PC-9 (cell line): ENCODE measurements at regions not wholly inside any gene's neighbourhood (a gene's known extent, or its start where the extent isn't known, plus 50 kb on each side); places are given as distances from the start of the nearest gene placed in this dataset.

Source experiments
- BruUV-seq: library from RNA; stranded (reverse); fragments of 400-500 nt; replicated peaks from 2 replicates; lab custom pipeline; 2021; lab: Mats Ljungman, UMichigan
- CTCF ChIA-PET: fragments of 300-600 bp; sonication (Branson Sonifier 250); formaldehyde crosslinking; loops from one replicate; lab custom pipeline; 2022; ENCODE audit warnings: antibody characterized with exemption; lab: Charles Lee
- POLR2A ChIA-PET: fragments of 300-600 bp; sonication (Branson Sonifier 250); formaldehyde crosslinking; loops from one replicate; lab custom pipeline; 2022; ENCODE audit warnings: antibody characterized with exemption; ENCODE audit not compliant: unreplicated experiment; lab: Charles Lee
- DNase-seq, 2 experiments: peaks; one replicate each; pipeline versions ENCODE4 v3.0.0 to v3.0.0-alpha.2; 2015 to 2022; ENCODE audit warnings: mixed read lengths in 1 of 2
- H2AFZ ChIP-seq: fragments of 200-600 bp; sonication (generic); 2 replicates; pipeline ENCODE4 v1.8.1; 2017; ENCODE audit warnings: antibody characterized with exemption
- H3F3A ChIP-seq: fragments of 200-600 bp; sonication (generic); 2 replicates; pipeline ENCODE4 v1.8.1; 2017; ENCODE audit warnings: antibody characterized with exemption, mild to moderate bottlenecking, low read depth; ENCODE audit not compliant: insufficient read depth
- H3K27ac ChIP-seq: fragments of 200-600 bp; sonication (generic); 2 replicates; pipeline ENCODE4 v1.6.1; 2016; ENCODE audit warnings: mixed run types
- H3K27me3 ChIP-seq: fragments of 200-600 bp; sonication (generic); 2 replicates; pipeline ENCODE4 v1.6.1; 2016; ENCODE audit warnings: low read depth, mixed run types; ENCODE audit not compliant: insufficient read depth
- H3K36me3 ChIP-seq: fragments of 200-600 bp; sonication (generic); 2 replicates; pipeline ENCODE4 v1.6.1; 2016; ENCODE audit warnings: low read depth, mixed run types
- H3K4me1 ChIP-seq: fragments of 200-600 bp; sonication (generic); replicated peaks from 2 replicates; pipeline ENCODE4 v1.6.1; 2016; ENCODE audit warnings: mixed run types; ENCODE audit not compliant: insufficient read depth
- H3K4me2 ChIP-seq: fragments of 200-600 bp; sonication (generic); 2 replicates; pipeline ENCODE4 v1.6.1; 2017; ENCODE audit warnings: mixed run types
- H3K4me3 ChIP-seq: fragments of 200-600 bp; sonication (generic); 2 replicates; pipeline ENCODE4 v1.6.1; 2016; ENCODE audit warnings: mixed run types
- H3K79me2 ChIP-seq: fragments of 200-600 bp; sonication (generic); 2 replicates; pipeline ENCODE4 v1.6.1; 2017; ENCODE audit warnings: low read depth, mixed run types
- H3K9me2 ChIP-seq: fragments of 200-600 bp; sonication (generic); 2 replicates; pipeline ENCODE4 v1.8.1; 2017; ENCODE audit warnings: mild to moderate bottlenecking; ENCODE audit not compliant: insufficient read depth
- H3K9me3 ChIP-seq: fragments of 200-600 bp; sonication (generic); 2 replicates; pipeline ENCODE4 v1.8.1; 2016; ENCODE audit warnings: low read depth; ENCODE audit not compliant: insufficient read depth
- H4K20me1 ChIP-seq: fragments of 200-600 bp; sonication (generic); 2 replicates; pipeline ENCODE4 v1.8.1; 2017; ENCODE audit not compliant: insufficient read depth
- EZH2 ChIP-seq: fragments of 200-600 bp; sonication (generic); IDR thresholded peaks from 2 replicates; pipeline ENCODE4 v1.8.0; 2017; ENCODE audit warnings: antibody characterized with exemption, low read depth
- intact Hi-C: fragments of 100-400 bp; cut with micrococcal nuclease; formaldehyde crosslinking; loops from one replicate; pipeline ENCODE4 v1.10.0; 2022; ENCODE audit not compliant: unreplicated experiment
- TF ChIP-seq, protein P1 (sequence below): fragments of 200-600 bp; sonication (generic); conservative IDR thresholded peaks from 2 replicates; pipeline ENCODE4 v1.6.1; 2017; ENCODE audit warnings: mixed run types, antibody characterized with exemption, mild to moderate bottlenecking, moderate library complexity

DNA sequence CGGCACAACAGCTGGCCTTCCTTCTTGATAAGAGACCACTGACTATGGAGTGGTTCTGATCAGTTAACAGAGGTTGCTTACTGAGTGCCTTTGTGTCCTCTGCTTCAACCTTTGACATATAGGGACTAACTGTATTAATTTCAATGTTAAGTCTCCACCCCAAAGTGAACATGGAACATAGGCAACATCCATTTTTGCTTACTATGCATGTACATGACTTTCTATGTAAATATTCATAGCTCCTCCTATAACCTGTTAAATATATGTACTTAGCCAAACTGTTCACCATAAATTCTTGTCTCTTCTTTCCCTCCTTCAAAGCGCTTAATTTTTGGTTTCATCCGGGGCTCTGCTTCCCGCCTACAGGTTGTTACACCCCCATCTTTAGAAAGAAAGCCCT lies 334.8 kb downstream of the EPM2A start:
- no TSS peak for BruUV-seq
- no peaks in the 10 kb centered on the region for H3K36me3 ChIP-seq
- H3K27me3 ChIP-seq, result no peaks in the 10 kb centered on the region
- no peak overlapping the region for H3K4me2 ChIP-seq
- DNase-seq, result no peak
- no peak overlapping the region for H3K4me3 ChIP-seq
- H3K9me3 ChIP-seq, result no peaks in the 10 kb centered on the region
- H4K20me1 ChIP-seq, result no peaks in the 10 kb centered on the region
- no peaks in the 10 kb centered on the region for H3F3A ChIP-seq
- TF ChIP-seq, protein P1, sequence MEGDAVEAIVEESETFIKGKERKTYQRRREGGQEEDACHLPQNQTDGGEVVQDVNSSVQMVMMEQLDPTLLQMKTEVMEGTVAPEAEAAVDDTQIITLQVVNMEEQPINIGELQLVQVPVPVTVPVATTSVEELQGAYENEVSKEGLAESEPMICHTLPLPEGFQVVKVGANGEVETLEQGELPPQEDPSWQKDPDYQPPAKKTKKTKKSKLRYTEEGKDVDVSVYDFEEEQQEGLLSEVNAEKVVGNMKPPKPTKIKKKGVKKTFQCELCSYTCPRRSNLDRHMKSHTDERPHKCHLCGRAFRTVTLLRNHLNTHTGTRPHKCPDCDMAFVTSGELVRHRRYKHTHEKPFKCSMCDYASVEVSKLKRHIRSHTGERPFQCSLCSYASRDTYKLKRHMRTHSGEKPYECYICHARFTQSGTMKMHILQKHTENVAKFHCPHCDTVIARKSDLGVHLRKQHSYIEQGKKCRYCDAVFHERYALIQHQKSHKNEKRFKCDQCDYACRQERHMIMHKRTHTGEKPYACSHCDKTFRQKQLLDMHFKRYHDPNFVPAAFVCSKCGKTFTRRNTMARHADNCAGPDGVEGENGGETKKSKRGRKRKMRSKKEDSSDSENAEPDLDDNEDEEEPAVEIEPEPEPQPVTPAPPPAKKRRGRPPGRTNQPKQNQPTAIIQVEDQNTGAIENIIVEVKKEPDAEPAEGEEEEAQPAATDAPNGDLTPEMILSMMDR, result no peak
- no peak for TF ChIP-seq EZH2
- CTCF ChIA-PET, result no interaction called here
- intact Hi-C loops, result no loop called here
- H3K79me2 ChIP-seq, result no peaks in the 10 kb centered on the region
- no peak overlapping the region for H2AFZ ChIP-seq
- H3K27ac ChIP-seq, result no peak overlapping the region
- POLR2A ChIA-PET, result no interaction called here
- no peaks in the 10 kb centered on the region for H3K9me2 ChIP-seq
- H3K4me1 ChIP-seq, result no peaks in the 10 kb centered on the region

DNA sequence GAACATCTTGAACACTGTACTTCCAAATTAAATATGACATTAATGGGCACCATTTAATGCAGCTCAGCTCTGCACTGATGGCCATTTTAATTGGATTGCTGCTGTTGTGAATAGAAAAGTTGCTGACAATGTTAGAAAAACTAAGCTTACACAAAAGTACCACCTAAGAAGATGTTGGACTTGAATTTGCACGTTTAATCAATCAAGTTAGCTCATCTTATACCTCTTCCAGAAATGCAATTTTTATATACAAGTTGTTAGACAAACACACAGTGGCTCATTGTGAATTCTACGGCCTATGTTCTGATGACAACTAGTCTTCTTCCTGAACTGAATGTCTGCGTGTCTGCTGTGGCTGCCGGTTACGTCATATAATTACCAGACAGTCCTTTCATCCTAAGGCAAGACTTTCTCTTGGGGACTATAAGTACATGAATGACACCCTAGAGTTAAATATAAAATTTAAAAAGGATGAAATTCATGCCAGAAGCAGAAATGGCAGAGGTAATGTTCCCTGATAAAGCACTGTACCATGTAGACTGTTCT lies 330.2 kb downstream of the EPM2A start:
- H3K4me3 ChIP-seq, result no peak overlapping the region
- H3K79me2 ChIP-seq, result no peaks in the 10 kb centered on the region
- ChIA-PET POLR2A (no interaction called here), CTCF (no interaction called here)
- H3K9me3 ChIP-seq, result no peaks in the 10 kb centered on the region
- no peaks in the 10 kb centered on the region for H3K36me3 ChIP-seq
- H4K20me1 ChIP-seq, result no peaks in the 10 kb centered on the region
- no peaks in the 10 kb centered on the region for H3K4me1 ChIP-seq
- no peak overlapping the region for H3K4me2 ChIP-seq
- no TSS peak for BruUV-seq
- H3K27ac ChIP-seq, result no peak overlapping the region
- no peaks in the 10 kb centered on the region for H3K9me2 ChIP-seq
- intact Hi-C loops, result no loop called here
- no peaks in the 10 kb centered on the region for H3F3A ChIP-seq
- TF ChIP-seq EZH2, result no peak
- TF ChIP-seq, protein P1, result no peak
- no peaks in the 10 kb centered on the region for H3K27me3 ChIP-seq
- H2AFZ ChIP-seq, result no peak overlapping the region
- no peak for DNase-seq

DNA sequence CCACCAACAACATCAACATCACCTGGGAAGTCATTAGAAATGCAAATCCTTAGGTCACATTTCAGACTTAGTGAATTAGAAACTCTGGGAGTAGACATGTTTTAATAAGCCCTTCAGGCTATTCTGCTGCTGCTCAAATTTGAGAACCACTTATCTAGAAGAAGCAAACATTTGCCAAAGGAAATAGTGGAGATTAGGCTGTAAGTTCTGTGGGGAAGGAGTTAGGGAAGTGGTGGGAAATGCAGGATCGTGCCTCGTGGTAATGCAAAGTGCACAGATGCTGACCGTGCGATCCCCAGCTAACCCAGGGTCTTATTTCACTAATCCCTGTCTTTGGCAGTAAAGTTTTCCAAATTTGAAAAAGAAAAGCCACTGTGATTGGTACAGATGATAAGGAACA lies 328.5 kb downstream of the EPM2A start:
- ChIA-PET POLR2A (no interaction called here), CTCF (no interaction called here)
- Histone ChIP-seq H3F3A (no peaks in the 10 kb centered on the region), H3K27ac (no peak overlapping the region), H2AFZ (0 out of 2 replicates have a peak overlapping the region, but pooled peaks have one; percentile 27), H3K9me2 (no peaks in the 10 kb centered on the region), H3K4me1 (no peaks in the 10 kb centered on the region), H4K20me1 (no peaks in the 10 kb centered on the region), H3K4me2 (no peak overlapping the region), H3K36me3 (no peaks in the 10 kb centered on the region), H3K79me2 (no peaks in the 10 kb centered on the region), H3K27me3 (no peaks in the 10 kb centered on the region), H3K9me3 (no peaks in the 10 kb centered on the region), H3K4me3 (no peak overlapping the region)
- BruUV-seq, result no TSS peak
- TF ChIP-seq EZH2, result no peak
- TF ChIP-seq, protein P1, result no peak
- no peak for DNase-seq
- intact Hi-C loops, result no loop called here
